GM19438 (cell line): ENCODE measurements at regions not wholly inside any gene's neighbourhood (a gene's known extent, or its start where the extent isn't known, plus 50 kb on each side); places are given as distances from the start of the nearest gene placed in this dataset.
A peak's percentile ranks its signal among the peaks of the same experiment; 100 is the strongest.
"Not testable (repeated sequence)": the region's sequence is repeated elsewhere in the genome, so short reads cannot be mapped to it uniquely, and the experiment has no call there.

Experiments
- ATAC-seq: cut with Tn5 transposase; IDR thresholded peaks from one replicate; pipeline ENCODE4 v1.9.1; 2021; ENCODE audit warnings: low read depth; ENCODE audit not compliant: unreplicated experiment

DNA sequence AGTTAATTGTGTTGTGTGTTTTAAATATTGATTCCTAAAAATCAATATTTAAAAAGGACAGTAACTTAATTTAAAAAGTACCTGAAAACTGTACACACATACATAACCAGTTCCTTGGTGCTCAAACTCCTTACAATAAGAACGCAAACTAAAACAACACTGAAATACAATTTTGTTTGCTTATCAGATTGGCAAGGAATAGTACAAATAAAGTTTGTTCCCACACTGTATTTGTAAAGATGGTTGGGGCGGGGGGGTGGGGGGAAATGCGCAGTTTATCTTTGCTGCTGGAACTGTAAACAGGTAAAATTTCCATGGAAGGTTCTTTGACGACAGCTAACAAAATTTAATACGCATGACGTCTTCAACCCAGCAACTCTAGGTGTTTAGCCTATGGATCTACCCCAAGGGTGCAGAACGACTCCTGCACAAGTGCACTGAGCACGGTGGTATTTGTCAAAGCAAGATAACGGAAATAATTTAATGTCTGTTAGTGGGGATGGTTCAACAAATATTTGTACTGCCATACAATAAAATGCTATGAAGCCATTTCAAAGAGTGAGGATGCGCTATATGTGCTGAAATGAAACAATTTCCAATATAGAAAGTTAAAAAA, 96.5 kb downstream of the ING1 start:
- no peak for ATAC-seq

DNA sequence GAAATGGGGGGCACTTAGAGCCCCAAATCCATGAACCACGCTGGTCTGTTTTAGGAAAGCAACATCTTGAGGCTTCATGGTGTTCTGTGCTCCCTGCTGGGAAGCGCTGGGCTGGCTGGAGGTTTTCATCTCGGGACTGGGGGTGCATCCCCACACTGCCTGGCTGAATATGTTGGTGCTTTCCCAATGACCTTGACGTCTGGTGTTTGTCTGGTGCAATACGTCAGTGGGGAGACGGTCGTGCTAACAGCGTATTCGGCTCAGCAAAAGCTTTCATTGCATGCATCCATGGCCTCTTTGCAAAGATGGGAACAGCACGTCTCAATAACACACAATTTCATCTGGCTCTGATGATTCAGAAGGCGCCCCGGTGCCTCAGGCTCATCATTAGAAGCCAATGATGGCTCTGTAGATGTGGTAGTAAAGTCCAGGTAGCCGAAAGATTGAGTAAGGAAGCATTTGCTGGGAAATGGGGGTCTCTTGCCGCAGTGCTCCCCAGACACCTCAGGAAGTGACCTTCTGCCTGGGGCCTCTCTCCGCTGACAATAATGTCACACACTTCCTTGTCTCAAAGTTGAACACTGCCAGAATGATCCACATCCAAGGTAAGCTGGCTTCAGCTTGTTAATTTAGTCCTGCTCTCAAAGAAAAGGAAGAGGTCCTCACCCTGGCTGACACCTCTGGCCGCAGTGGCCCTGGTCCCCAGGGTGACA, 97.7 kb downstream of the ING1 start:
- ATAC-seq, result no peak

DNA sequence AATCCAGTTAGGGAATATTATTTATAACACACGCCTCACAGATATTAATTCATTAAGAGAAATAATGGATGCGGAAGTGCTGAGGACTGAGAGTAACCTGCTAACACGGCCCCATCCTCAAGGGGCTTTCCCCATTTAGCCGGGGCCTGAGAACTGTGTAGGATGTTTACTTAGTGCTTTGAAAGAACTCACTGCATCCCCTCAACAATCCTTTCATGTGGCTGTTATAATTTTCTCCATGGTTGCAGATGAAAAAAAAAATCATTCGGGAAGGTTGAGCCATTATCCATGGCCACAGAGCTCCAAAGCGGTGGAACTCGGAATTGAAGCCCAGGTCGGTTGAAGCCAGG, 98.2 kb downstream of the ING1 start:
- ATAC-seq, result no peak

DNA sequence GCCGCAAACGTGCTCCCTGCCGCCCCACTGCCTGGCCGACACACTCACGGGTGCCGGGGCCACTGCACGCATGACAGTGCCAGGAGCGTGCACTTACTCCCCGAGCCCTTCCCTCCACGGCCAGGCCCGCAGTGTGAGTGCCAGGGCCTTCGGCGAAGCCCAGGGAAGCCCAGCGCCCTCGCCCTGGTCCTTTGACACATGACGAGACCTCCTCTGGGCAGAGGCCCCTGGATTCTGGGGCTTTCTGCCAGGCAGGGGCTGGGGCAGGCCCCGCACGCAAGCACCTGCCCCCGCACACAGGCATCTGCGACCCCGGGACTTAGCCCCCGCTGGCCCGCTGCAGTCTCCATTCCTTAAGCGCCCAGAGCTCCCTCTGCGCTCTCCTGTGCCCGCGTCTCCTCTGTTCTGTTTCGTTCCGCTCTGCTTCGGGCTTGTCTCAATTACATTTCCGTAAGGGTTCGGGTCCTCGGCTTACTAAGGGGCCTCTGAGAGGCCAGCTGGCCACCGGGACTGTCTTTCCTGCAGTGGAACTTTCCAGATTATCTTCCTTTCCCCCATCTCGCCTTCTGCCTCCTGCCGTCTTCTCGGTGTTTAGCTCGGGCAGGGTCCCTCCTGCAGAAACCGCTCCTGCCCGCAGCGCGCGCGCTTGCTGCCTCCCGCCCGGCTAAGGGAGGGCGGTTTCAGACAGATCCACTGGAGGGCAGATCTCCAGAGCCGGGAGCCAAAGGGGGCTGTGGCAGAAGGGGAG, 98.8 kb downstream of the ING1 start:
- ATAC-seq, result no peak

DNA sequence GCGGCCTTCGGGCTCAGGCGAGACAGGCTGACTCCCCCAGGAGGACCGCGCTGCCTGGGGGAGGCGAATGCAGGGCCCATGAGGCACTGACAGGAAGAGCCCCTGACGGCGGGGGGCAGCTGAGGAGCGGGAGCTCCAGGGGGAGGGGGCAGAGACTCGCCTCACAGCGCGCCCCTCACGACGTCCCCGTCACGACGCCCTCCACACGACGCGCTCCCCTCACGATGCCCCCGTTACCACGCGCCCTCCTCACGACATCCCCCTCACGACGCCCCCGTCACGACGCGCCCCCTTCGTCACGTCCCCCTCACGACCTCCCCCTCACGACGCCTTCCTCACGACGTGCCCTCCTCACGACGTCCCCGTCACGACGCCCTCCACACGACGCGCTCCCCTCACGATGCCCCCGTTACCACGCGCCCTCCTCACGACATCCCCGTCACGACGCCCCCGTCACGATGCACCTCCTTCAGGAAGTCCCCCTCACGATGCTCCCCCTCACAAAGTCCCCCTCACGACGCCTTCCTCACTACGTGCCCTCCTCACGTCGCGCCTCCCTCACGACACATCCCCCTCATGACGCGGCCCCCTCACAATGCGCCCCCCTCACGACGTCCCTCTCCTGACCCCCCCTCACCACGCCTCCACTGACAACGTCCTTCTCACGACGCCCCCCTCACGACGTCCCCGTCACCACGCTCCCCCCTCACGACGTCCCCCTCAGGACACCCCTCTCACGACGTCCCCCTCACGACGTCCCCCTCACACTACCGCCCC, 99.6 kb downstream of the ING1 start:
- no peak for ATAC-seq

DNA sequence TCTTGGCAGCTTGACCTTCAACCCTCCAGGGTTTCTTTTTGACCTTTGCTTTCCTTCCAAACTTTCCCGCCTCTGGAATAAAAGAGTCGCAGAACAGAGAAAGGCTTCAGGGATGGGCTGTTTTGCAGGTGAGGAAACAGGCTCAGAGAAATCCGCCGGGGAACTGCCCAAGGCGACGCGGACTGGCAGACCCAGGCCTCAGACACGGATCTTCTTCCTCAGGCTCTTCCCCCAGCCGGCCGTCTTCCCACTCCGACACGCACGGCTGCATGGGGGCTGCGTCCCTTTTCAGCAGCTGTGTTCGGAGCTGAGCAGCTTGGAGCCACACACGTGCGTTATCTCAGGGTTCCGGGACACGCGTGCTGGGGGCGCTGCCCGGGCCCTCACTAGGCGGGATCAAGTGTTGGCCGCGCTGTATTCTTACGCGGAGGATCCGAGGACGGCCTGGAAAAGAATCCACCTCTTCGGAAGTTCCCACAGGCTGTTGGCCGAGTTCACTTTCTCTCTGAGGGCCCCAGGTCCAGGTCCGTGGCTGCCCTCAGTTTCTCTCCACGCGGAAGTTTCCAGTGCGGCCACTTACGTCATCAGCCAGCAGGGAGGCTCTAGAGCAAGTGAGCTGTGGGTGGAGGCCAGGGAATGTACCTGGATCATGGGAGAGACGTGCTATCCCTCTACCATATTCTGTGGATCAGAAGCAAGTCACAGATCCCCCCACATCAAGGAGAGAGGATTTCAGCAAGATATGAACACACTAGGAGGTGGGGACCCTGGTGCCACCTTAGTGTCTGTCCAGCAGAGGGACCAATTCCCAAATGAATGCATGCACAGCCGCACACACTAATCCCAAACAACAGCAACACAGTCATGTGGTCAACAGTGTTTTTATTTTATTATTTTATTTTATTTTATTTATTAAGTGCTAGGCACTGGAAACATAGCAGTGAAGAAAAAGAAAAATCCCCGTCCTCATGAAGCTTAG, 100.4 kb downstream of the ING1 start:
- ATAC-seq, result no peak

DNA sequence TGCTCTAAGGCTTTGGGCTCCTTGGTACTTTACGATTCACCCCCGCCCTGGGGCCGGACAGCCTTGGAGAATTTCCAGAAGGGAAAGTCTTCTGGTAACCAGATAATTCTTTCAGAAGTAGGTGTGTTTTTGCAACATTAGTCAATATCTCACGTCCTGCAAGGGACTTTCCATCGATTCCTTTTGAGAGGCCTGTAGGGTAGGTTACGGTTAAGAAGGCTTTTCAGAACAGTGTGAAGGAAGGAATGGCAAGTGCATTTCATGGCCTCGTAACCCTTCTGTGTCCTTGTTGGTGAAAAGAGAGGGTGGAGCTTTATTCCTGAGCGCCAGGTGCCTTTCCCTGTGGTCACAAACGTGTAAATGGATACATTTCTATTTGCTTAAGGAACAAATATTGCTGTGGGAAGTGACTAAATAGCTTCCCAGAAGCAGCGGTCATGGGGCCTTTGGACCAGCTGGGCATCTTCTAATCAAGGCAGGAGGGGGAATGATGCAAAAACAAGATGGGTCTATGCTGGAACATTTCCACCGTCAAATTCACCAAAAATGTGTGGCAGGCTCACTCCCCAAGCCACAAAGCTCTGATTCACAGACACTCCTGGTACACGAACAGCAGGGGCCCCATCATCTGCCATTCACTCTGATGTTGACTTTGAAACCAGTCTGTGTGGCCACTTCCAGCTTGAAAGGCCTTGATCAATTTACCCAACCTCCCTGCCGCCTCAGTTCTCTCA, 99.2 kb downstream of the ANKRD10 start:
- no peak for ATAC-seq

DNA sequence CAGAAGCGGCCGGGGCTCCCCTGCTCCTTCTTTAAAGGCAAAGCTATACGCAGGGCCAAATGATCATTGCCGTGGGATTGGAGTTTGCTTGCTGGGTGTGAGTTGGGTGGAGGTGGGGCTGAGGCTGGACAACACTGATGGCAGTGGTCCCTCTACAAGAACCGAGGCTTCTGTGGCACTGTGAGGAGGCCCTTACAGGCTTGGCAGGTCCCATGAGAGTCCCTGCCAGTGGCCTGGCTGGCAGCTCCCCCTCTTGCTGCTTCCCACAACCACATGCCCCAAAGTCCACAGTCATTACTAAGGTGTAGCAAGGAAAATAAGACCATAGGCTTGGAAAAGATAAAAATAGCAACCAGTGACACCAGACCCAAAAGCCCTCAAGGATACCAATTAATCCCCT, 98.4 kb downstream of the ANKRD10 start:
- ATAC-seq, result no peak

DNA sequence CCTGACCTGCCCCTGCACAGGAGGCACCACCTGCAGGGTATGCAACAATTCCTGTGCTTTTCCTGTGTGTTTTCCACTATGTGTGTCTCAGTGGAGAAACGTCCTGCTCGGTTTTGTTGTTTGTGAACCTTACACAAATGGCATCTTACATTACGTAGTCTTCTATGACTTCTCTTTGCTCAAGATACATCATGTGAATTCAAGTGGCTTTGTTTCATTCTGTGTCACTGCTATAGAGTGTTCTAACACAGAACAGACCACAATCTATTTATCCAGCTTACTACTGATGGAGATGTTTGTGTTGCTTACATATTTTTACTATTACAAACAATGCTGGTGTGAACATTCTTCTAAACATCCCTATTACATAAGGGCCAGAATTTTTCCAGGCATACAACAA, 97.7 kb downstream of the ANKRD10 start:
- ATAC-seq, result no peak

DNA sequence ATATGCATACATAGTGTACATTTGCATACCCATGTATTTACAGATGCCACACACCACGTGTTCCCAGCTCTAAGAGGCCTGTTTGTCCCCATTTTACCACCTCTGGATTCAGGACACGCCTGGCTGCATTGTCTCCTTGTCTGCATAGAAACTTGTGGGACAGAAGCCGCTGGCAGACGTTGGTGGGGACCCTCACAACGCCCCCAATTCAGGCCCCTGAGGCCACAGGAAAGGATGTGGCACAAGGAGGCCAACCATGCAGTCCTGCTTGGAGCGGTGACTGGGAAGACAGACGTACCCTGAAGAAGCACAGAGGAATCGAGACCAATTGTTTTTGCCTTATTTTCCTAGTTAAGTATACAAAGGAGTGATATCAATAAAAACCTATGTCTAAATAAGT, 96.1 kb downstream of the ANKRD10 start:
- no peak for ATAC-seq

DNA sequence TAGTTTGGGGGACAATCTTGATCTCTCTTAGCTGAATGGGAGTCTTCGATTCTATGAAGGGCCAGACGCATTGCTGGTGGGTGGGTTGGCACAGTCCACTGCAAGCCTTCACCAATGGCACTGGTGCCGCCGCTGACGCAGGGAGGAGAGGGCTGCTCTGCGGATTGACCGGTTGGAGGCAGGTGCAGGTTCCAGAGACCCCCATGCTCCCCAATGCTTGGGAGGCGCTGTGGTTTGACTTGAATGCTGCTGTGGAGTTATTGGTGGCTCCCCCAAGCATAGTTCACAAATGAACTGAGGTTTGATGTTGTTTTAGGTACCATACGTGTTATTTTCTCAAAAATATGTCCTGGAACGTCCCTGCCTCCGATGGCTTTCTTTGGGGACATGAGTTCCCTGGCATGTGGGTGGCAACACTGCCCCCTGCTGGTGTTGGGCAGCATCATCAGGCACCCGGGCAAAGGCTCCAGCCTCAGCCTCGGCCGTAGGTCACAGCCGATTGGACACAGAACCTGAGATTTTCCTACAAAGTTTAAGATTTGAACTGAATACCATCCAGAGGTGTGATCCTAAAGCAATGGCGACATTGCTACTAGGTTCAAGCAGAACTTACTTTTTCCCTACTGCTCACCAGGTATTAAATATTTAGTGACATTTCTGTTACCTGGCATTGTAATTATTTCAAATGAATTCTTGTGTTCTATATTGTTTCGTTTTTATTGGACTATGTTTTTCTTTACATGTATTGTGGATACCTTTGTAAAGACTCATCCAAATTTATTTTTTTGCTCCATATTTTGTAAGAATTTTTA, 95.5 kb downstream of the ANKRD10 start:
- peak; percentile 92 for ATAC-seq

DNA sequence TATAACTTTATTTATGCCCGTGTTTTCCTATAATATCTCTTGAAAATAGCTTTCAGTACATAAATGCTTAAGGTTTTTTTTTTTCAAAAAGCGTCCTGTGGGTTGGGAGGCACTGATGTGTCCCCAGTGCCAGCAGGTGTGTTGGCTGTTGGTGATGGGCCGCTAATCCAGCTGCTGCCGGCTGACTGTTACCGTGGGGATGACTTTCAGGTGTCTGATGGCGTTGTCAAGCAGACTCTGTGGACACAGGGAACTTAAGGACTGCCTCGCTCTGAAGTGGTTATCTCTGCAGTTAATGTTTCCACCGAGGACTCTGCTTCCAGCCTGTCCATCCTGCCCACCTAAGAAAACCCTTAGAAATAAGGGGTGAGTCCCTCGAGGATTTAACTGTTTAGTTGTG, 94.5 kb downstream of the ANKRD10 start:
- ATAC-seq, result no peak

DNA sequence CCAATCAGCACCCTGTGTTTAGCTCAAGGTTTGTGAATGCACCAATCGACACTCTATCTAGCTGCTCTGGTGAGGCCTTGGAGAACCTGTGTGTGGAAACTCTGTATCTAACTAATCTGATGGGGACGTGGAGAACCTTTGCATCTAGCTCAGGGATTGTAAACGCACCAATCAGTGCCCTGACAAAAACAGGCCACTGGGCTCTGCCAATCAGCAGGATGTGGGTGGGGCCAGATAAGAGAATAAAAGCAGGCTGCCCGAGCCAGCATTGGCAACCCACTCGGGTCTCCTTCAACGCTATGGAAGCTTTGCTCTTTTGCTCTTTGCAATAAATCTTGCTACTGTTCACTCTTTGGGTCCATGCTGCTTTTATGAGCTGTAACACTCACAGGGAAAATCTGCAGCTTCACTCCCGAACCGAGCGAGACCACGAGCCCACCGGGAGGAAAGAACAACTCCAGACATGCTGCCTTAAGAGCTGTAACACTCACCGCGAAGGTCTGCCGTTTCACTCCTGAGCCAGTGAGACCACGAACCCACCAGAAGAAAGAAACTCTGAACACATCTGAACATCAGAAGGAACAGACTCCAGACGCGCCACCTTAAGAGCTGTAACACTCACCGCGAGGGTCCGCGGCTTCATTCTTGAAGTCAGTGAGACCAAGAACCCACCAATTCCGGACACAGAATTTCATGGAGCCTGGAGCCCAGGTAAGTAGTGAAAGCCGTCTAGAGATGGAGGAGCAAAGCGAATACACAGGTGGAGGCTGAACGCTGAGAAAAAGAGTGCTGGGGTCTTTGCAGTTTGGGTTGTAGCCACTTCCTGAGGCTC, 92.8 kb downstream of the ANKRD10 start:
- ATAC-seq, result not testable (repeated sequence)

DNA sequence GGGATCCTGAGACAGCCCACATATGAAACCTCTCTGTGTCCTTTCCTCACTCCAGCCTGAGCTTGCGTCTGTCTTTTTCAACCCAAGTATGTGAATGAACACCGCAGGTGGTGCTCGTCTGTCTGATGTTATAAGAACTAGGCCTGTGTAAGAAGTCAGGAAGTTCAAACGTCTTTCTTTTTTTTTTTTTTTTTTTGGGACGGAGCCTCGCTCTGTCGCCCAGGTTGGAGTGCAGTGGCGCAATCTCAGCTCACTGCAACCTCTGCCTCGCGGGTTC, 92.3 kb downstream of the ANKRD10 start:
- ATAC-seq, result no peak

DNA sequence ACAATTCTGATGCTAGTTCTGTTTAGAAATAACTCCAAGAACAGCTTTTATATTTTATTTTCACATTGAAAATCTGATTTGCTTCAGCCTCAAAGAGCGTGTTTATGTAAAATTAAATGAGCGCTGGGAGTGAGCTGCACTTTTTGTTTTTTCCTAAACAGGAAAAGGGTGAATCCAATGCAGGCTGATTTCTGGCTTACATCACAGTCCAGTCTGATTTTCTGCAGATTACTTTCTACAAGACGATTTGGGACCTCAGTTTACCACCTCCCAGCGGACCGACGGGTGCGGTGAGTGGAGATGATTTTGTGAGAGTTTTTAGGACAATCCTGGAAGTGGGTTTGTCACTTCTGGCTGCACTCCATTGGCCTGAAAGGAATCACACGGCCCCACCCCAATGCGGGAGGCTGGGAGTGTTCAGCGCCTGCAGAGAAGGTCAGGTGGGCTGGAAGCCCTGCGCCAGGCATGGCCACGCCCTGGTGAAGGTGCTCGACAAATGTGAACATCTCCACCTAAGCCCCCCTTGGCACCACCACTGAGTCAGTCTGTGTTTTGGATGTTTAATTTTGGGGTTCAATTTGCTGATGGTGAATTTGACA, 90.1 kb downstream of the ANKRD10 start:
- ATAC-seq, result no peak

DNA sequence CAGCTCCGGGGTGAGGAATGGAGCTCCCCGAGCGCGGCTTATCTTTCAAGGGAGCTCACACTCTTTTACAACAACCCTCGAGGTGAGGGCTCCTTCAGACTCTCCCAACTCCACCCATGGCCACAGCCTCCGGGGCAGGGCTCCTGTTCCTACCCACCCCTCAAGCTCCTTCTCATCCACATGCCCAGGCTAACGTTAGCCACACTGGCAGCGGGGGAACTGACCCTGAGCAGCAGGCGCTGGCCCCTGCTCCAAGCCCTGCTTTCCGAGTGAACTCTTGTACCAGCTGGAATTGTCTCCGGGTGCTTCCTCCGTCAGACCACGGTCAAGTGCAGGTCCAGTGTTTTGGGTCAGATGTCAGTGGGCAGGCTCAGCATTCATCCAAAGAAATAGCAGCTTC, 89.4 kb downstream of the ANKRD10 start:
- no peak for ATAC-seq

DNA sequence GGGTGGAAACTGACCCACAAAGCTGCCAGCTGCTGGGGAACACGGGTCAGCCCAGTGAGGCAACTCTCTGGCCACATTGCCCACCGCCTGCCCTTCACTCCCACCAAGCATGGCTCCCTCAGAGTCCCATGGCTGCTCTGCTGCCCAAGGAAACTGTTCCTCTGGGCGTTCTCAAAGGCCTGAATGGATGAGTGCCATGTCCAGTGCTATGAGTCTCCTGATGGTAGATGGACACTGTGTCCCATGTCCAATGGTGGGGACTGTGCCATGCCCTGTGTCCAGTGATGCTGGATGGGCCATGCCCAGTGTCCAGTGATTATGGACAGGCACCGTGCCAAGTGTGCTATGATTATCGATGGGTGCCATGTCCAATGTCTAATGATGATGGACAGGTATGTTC, 88.8 kb downstream of the ANKRD10 start:
- no peak for ATAC-seq
